NCI-H2196 (cell line): ENCODE measurements at regions not wholly inside any gene's neighbourhood (a gene's known extent, or its start where the extent isn't known, plus 50 kb on each side); places are given as distances from the start of the nearest gene placed in this dataset.

Source experiments
- DNase-seq: peaks from one replicate; lab custom pipeline; 2025; ENCODE audit not compliant: unreplicated experiment; lab: John Stamatoyannopoulos, UW

GRCh38 chr12:13318231-13319015, 121.9 kb downstream of the EMP1 start:
- DNase-seq: no peak

GRCh38 chr12:13316587-13317246, 120.2 kb downstream of the EMP1 start:
- DNase-seq: no peak

- DNase-seq: no peak
These were observed 117.4 kb downstream of the EMP1 start for GRCh38 chr12:13313886-13314285.

GRCh38 chr12:13311551-13311950, 115.0 kb downstream of the EMP1 start:
- DNase-seq: no peak

DNA sequence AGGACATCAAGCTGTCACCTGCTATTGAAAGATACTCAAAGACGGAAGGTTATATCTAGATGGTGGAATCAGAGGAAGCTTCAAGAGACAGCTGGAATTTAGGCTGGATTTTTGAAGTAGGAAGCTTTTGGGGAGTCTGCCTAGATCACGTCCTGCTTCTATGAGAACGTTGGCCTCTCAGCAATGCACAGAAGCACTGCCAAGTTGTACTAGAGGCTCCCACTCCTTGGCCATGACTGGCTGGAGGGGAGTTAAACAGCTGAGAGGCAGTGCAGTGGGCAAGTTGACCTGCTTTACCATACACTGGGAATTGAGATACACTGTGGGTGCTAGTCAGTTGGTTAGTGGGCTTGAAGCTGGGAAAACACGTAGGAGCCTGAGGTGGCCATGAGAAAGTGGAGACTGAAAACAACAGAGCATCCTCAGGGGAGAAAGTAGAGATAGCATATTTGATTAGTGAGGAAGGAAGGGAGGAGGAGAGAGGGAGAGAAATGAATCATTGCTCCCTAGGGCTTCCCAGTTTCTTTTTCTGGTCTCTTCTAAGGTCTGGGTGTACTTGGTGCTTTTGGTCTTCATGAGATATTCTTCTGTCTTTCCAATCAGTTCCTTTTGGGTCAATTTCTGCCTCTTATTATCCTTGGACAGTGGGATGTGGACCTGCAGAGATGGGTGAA, 110.8 kb downstream of the EMP1 start:
- no peak for DNase-seq

- no peak for DNase-seq
These were observed 108.4 kb downstream of the EMP1 start for GRCh38 chr12:13304924-13305323.

DNA sequence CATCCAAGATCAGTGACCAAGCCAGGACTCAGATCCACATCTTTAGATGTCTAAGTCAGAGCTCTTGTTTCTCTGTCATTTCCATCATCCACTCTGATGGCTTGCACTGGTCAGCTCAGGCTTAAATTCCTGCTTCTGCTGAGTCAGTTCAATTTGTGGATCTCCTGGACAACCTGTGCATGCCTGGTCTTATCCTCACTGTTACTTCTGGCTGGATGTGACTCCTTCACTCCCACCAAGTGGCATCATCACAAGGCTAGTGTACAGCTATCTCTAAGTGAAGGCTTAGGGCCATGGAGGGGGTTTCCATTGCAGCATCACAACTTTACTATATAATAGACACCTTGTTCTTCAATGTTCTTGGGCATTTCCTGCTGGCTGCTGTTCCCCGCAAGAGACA, 102.9 kb downstream of the EMP1 start:
- DNase-seq: no peak

DNA sequence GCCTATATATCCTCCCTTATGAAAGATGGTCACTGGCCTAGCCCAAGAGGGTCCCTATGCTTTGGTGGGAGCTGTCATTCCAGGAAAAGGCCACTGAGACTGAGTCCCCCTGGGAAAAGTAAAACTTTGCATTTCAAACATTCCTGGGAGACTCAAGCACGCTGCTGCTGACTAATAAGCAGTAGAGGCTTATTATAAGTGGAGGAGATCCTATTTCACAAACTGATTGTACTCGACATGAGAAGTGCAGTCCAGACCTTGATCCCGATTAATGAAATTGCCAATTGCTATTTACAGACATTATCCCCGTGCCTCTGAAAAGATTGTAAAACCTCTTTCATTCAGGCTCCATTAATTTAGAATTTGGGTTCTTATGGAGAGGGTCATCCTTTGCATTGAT, 96.6 kb downstream of the EMP1 start:
- DNase-seq: no peak

DNA sequence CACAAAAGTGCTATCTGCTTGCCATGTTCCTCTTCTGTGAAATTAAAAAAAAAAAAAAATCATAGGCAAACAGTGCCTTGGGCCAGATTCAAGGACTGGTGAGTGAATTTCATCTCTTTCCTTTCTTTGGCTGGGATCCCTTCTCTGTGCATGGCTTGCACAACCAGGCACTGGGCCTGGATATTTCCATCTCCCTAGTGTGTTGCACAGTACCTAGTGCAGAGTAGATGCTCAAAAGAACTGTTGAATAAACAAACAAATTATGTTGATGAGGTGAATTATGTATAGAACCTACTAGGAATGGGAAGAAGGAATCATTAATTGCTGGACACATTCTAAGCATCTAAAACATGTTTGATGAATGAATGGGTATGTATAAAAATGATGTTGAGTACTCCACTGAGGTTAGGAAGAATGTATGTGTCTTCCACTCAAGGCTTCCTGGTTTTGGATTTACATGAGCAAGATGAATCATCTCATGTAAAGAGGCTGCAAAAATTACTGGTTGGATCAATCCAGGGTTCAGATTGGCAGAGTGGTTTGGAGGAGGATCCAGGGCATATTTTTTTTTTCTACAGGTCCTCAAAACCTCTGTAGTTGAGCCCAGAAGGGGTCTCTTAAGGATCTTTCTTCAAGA, 93.2 kb downstream of the EMP1 start:
- DNase-seq: no peak

- no peak for DNase-seq
These were observed 92.6 kb downstream of the EMP1 start for GRCh38 chr12:13288937-13289652.

- no peak for DNase-seq
These were observed 92.0 kb downstream of the EMP1 start for GRCh38 chr12:13288501-13288900.

- DNase-seq: no peak
These were observed 87.3 kb downstream of the EMP1 start for GRCh38 chr12:13283867-13284266.

GRCh38 chr12:13282861-13283260, 86.3 kb downstream of the EMP1 start:
- DNase-seq: no peak

- peak; percentile 45 for DNase-seq
These were observed 81.8 kb downstream of the EMP1 start for GRCh38 chr12:13278249-13278787.

GRCh38 chr12:13277293-13277692, 80.8 kb downstream of the EMP1 start:
- no peak for DNase-seq

- DNase-seq: peak; percentile 25
These were observed 78.9 kb downstream of the EMP1 start for GRCh38 chr12:13275241-13276085.

GRCh38 chr12:13273850-13274249, 77.3 kb downstream of the EMP1 start:
- DNase-seq: no peak

GRCh38 chr12:13273097-13273496, 76.6 kb downstream of the EMP1 start:
- no peak for DNase-seq

DNA sequence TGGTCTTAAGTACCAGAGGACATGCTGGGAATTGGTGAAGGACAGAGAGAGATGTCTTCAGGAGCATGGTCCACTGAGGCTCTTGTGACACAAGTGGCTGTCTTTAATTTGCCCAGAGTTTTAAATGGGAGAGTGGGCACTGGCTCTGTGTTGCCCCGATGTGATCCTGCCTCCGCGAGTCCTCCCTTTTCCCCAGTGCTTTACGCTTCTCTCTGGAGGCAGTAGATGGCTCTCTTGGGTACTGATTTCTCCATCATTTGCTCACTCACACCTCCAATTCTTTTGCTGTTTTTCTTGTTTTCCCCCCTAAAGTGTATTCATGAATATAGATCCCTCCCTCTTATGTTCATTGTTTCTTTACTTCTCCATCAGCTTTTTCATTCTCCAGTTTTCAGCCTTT, 74.3 kb downstream of the EMP1 start:
- DNase-seq: no peak
